ENCODE measurements at regions not wholly inside any gene's neighbourhood (a gene's known extent, or its start where the extent isn't known, plus 50 kb on each side); places are given as distances from the start of the nearest gene placed in this dataset.
"Not testable (repeated sequence)": the region's sequence is repeated elsewhere in the genome, so short reads cannot be mapped to it uniquely, and the experiment has no call there.

- TF ChIP-seq MAZ (CRISPR knock-in tag; conservative IDR thresholded peaks at IDR 0.05 in 1 of 2, IDR thresholded peaks at IDR 0.05 in 1 of 2) = peak in 1 of 2 experiments; percentile 44; a peak in 2 of 4 replicates
- 0 out of 2 replicates have a peak, but pooled peaks have one; percentile 7 for TF ChIP-seq POLR2AphosphoS5 (IDR thresholded peaks at IDR 0.05; ENCODE audit: control insufficient read depth, insufficient read depth, low read depth, low read length)
- peak; percentile 70; the same call in 1 of the 2 replicates for TF ChIP-seq ZBTB40 (IDR thresholded peaks at IDR 0.05)
- TF ChIP-seq ZBTB40 (CRISPR knock-in tag; IDR thresholded peaks at IDR 0.05) = not testable (repeated sequence)
- peak; percentile 59; the same call in 1 of the 2 replicates for TF ChIP-seq CXXC5 (CRISPR knock-in tag; IDR thresholded peaks at IDR 0.05)
- TF ChIP-seq FOXK2 (conservative IDR thresholded peaks at IDR 0.05 in 1 of 2, IDR thresholded peaks at IDR 0.05 in 1 of 2; ENCODE audit: low read depth in 2 of 2) = peak; percentile 88 to 90
- peak; percentile 25 for TF ChIP-seq MEIS2 (IDR thresholded peaks at IDR 0.05; ENCODE audit: partially characterized antibody)
- peak; percentile 66 for TF ChIP-seq TAF7 (tag; IDR thresholded peaks at IDR 0.05)
- peak; percentile 52; the same call in 1 of the 2 replicates for TF ChIP-seq ZBTB9 (CRISPR knock-in tag; IDR thresholded peaks at IDR 0.05)
- peak; percentile 56 for TF ChIP-seq SUPT5H (IDR thresholded peaks at IDR 0.05)
- TF ChIP-seq NRF1 (conservative IDR thresholded peaks at IDR 0.05 in 1 of 2, IDR thresholded peaks at IDR 0.05 in 1 of 2) = peak in 1 of 2 experiments; percentile 43; a peak in 1 of 4 replicates
- TF ChIP-seq POLR2A (conservative IDR thresholded peaks at IDR 0.05) = peak; percentile 69
- TF ChIP-seq MTA1 (IDR thresholded peaks at IDR 0.05; ENCODE audit: borderline replicate concordance) = 0 out of 2 replicates have a peak, but pooled peaks have one; percentile 35
- TF ChIP-seq ETV1 (tag; conservative IDR thresholded peaks at IDR 0.05; ENCODE audit: low read depth) = peak; percentile 7; the same call in 1 of the 2 replicates
- TF ChIP-seq NFIC (IDR thresholded peaks at IDR 0.05) = 0 out of 2 replicates have a peak, but pooled peaks have one; percentile 4
- TF ChIP-seq L3MBTL2 (IDR thresholded peaks at IDR 0.05) = 0 out of 2 replicates have a peak, but pooled peaks have one; percentile 44
- TF ChIP-seq POLR2G (IDR thresholded peaks at IDR 0.05; ENCODE audit: low read depth, low read length) = peak; percentile 49
- TF ChIP-seq MTA3 (IDR thresholded peaks at IDR 0.05; ENCODE audit: borderline replicate concordance) = peak; percentile 63; the same call in 1 of the 2 replicates
- peak; percentile 75 for TF ChIP-seq BRD9 (IDR thresholded peaks at IDR 0.05; ENCODE audit: low read depth, partially characterized antibody)
These were observed 189.2 kb upstream of the WSB1 start (continued) for GRCh38 chr17:27104605-27105221.

All from K562 (cell line).